SK-N-MC (cell line): ENCODE measurements at regions not wholly inside any gene's neighbourhood (a gene's known extent, or its start where the extent isn't known, plus 50 kb on each side); places are given as distances from the start of the nearest gene placed in this dataset.
A peak's percentile ranks its signal among the peaks of the same experiment; 100 is the strongest.

Experiments
- DNase-seq: peaks from one replicate; pipeline ENCODE4 v3.0.0-alpha.2; 2011; ENCODE audit warnings: low read depth, low spot score
- H3K27ac ChIP-seq: fragments of 200-600 bp; sonication (generic); 2 replicates; pipeline ENCODE4 v1.5.1; 2016; ENCODE audit warnings: mixed run types
- H3K36me3 ChIP-seq: fragments of 200-600 bp; sonication (generic); 2 replicates; pipeline ENCODE4 v1.6.1; 2017; ENCODE audit warnings: antibody characterized with exemption, low read length, mixed read lengths; ENCODE audit not compliant: insufficient read depth
- H3K4me3 ChIP-seq: fragments of 200-600 bp; sonication (generic); 2 replicates; pipeline ENCODE4 v1.5.1; 2016
- H3K9ac ChIP-seq: fragments of 200-600 bp; sonication (generic); 2 replicates; pipeline ENCODE4 v1.8.0; 2017; ENCODE audit warnings: mixed run types, mixed read lengths; ENCODE audit not compliant: insufficient read length
- H3K9me3 ChIP-seq: fragments of 200-600 bp; sonication (generic); 2 replicates; pipeline ENCODE4 v1.6.1; 2017; ENCODE audit warnings: low read depth, mild to moderate bottlenecking, antibody characterized with exemption, low read length, moderate library complexity, mixed read lengths
- EZH2 ChIP-seq: fragments of 200-600 bp; sonication (generic); IDR thresholded peaks from one replicate; pipeline ENCODE4 v1.6.1; 2017; ENCODE audit warnings: antibody characterized with exemption
- FOXP2 ChIP-seq: optimal IDR thresholded peaks from 2 replicates; pipeline ENCODE3; 2011; ENCODE audit warnings: mild to moderate bottlenecking, moderate library complexity; ENCODE audit not compliant: insufficient read depth; ENCODE audit errors: extremely low read length, control extremely low read depth
- POLR2AphosphoS5 ChIP-seq: IDR thresholded peaks from 2 replicates; pipeline ENCODE4 v1.6.1; 2012; ENCODE audit warnings: mild to moderate bottlenecking, low read depth, low read length, borderline replicate concordance

DNA sequence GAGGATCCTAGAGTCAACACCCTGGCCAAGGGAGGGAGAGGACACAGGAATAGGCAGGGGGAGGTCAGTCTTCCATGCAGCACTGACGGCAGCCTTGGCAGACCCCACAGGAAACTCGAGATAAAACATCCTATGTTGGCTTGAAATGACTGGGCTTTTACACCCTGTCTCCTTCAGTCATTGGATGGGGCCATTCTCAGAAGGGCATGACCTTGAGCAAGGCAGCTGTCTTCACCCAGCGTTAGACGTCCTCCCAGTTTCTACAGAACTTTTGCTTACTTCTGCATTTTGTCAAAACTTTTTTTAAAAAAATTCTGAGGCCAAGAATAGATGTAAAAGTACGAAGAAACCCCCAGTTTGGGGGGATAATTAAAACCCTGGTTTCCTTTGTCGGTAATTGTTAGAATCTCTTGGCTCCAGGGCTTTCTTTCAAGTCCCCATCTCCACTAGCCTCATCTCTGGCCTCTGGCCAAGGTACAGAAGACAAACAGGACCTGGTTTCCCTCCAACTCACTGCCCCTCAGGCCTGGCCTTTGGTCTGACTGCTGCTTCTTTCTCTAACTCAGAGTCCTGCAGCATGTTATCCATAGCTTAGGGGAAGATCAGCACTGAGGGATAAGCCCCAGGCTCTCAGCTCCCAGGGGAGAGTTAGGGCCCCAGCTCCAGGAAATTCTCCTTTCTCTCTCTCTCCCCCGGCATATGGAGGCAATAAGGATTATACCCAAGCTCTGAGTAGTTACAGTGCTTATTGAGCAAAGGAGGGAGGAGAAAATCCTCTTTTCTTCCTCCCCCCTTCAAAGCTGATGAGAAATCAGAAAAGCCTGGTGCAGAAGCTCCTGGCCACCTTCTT, 51.6 kb upstream of the KCND3 start:
- no peak overlapping the region for H3K27ac ChIP-seq
- peak; percentile 5 for DNase-seq
- no peaks in the 10 kb centered on the region for H3K9me3 ChIP-seq
- H3K4me3 ChIP-seq = no peak overlapping the region
- TF ChIP-seq FOXP2 = no peak
- TF ChIP-seq EZH2 = no peak
- no peak for TF ChIP-seq POLR2AphosphoS5
- H3K9ac ChIP-seq = no peak overlapping the region
- no peaks in the 10 kb centered on the region for H3K36me3 ChIP-seq

DNA sequence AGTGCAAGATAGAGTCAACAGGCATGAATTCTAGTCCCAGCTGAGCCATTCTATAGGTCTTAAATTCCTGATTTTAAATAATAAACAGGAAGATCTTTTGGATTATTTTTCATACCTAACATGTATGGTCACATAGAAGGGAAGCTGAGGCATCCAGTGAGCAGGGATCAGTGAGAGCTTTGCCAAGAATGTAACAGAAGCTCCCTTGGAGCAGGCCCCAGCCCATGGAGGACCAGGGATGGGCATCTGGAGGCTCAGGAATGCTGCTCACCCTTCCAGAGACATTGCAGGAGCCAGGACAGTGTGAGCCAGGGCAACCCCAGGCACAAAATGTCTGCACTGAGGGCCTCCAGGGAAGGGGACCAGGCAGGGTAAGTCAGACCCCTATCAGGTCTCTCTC, 54.4 kb upstream of the KCND3 start:
- no peak for TF ChIP-seq EZH2
- TF ChIP-seq FOXP2 = no peak
- TF ChIP-seq POLR2AphosphoS5 = no peak
- Histone ChIP-seq H3K9ac (no peak overlapping the region), H3K4me3 (no peak overlapping the region), H3K27ac (no peak overlapping the region), H3K36me3 (no peaks in the 10 kb centered on the region), H3K9me3 (no peaks in the 10 kb centered on the region)
- DNase-seq = no peak

DNA sequence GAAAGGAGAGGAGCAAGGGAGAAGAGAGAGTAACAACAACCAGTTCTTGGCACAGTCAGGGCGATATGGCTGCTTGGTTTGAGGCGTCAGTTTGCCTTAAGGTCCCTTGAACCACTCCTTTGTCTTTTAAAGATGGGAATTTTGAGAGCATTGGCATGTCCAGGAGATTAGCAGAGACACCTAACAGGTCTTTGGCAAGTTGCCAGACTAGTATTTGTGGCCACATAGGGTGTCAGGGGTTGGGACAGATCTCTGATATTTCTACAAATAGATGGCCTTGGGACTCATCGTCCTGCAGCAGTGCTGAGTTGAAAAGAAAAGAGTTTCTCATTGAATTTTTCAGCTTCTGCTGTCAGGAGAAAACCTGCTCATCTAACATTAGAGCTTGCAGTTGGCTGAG, 55.3 kb upstream of the KCND3 start:
- H3K4me3 ChIP-seq = no peak overlapping the region
- no peak for DNase-seq
- no peak overlapping the region for H3K9ac ChIP-seq
- TF ChIP-seq FOXP2 (no peak), POLR2AphosphoS5 (no peak), EZH2 (no peak)
- H3K36me3 ChIP-seq = no peaks in the 10 kb centered on the region
- no peaks in the 10 kb centered on the region for H3K9me3 ChIP-seq
- no peak overlapping the region for H3K27ac ChIP-seq

DNA sequence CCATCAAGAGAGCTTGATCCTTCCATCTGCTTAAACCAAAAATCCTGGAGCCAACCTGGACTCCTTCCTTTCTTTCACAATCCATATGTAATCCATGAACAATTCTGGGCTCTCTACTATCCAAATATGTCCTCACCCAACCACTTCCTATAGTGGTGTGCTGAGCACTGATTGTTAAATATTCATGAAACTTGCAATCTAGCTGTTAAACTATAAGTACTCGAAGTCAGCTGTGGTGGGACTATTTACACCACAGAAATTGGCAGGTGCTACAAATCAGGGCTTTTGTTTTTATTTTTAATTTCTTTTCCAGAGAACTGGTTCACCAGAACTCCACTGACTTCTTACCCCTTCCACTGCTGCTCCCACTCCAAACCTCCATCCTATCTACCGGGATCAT, 57.2 kb upstream of the KCND3 start:
- Histone ChIP-seq H3K9ac (no peak overlapping the region), H3K9me3 (no peaks in the 10 kb centered on the region), H3K36me3 (no peaks in the 10 kb centered on the region), H3K27ac (no peak overlapping the region), H3K4me3 (no peak overlapping the region)
- TF ChIP-seq POLR2AphosphoS5 (no peak), FOXP2 (no peak), EZH2 (no peak)
- DNase-seq = no peak

DNA sequence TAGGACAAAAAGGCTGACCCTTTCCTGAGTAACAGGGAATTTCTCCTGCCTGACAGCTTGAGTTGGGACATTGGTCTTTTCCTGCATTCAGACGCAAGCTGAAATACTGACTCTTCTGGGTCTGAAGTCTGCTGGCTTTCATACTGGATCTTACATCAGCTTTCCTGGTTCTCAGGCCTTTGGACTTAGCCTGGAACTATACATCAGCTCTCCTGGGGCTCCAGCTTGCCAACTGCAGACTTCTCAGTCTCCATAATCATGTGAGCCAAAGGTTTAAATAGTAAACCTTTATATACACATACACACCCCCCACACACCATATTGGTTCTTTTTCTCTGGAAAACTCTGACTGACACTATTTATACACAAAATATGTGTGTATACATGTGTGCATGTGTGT, 59.0 kb upstream of the KCND3 start:
- no peak overlapping the region for H3K4me3 ChIP-seq
- TF ChIP-seq EZH2 (no peak), FOXP2 (no peak), POLR2AphosphoS5 (no peak)
- no peaks in the 10 kb centered on the region for H3K36me3 ChIP-seq
- H3K9me3 ChIP-seq = no peaks in the 10 kb centered on the region
- no peak overlapping the region for H3K27ac ChIP-seq
- no peak for DNase-seq
- no peak overlapping the region for H3K9ac ChIP-seq

DNA sequence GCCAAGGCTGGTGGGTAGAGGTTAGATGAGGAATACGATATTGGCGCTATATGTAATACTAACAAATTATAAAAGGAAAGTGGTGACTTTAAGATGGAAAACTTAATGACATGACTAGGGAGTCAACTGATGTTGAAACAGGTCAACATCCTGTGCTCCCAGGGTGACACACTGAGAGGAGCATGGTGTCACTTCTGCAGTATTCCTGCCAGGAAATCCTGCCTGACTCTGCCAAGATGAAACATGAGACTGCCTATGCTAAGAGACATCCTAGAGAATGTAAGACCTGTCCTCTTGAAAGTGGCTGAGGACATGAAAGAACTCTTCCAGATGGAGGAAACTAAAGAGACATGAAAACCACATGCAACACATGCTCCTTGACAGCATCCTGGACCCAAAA, 65.0 kb upstream of the KCND3 start:
- Histone ChIP-seq H3K27ac (no peak overlapping the region), H3K9ac (no peak overlapping the region)
- TF ChIP-seq FOXP2 = no peak
- no peak for TF ChIP-seq EZH2
- no peak for TF ChIP-seq POLR2AphosphoS5

DNA sequence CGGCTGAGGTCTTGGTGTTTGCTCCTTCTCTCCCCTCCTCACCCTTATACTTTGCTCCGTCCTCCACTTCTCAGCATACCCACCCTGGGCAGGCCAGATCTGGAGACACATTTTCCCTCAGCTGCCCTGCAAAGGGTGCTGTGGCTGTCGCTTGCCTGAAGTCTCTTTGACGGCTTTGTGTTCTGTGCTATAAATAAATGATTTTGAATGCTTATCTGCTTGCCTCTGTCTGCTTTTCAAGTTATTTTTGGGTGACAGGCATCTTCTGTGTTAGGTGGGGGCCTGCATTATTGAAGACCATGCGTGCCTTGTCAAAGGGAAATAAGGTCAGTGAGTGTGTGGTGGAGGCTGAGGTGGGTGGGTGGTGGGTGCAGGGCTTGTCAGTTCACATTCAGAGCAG, 66.9 kb upstream of the KCND3 start:
- no peaks in the 10 kb centered on the region for H3K36me3 ChIP-seq
- no peak for DNase-seq
- no peak overlapping the region for H3K9ac ChIP-seq
- no peak overlapping the region for H3K27ac ChIP-seq
- TF ChIP-seq EZH2 (no peak), FOXP2 (no peak), POLR2AphosphoS5 (no peak)
- no peaks in the 10 kb centered on the region for H3K9me3 ChIP-seq
- no peak overlapping the region for H3K4me3 ChIP-seq

More for the DNA sequence above, 65.0 kb upstream of the KCND3 start:
- no peak for DNase-seq
- Histone ChIP-seq H3K4me3 (no peak overlapping the region), H3K36me3 (no peaks in the 10 kb centered on the region), H3K9me3 (no peaks in the 10 kb centered on the region)

DNA sequence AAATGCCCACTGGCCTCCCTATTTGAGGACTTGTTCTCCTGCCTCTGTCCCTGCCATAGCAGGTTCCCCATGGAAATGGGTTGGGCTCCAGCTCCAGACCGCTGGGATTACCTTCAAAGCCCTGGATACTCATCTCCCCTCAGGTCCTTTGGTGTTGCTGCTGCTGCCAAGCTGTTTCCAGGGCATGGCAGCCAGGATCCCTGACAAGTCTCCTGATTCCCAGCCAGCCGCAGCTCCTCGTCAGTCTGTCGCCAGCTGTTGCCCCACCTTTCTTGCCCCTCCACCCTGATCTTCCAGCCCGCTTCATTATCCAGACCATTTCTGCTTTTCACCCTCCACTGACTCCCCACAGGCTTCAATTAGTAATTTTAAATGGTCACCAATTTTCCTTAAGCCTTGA, 68.3 kb upstream of the KCND3 start:
- Histone ChIP-seq H3K4me3 (no peak overlapping the region), H3K36me3 (no peaks in the 10 kb centered on the region), H3K9ac (no peak overlapping the region), H3K27ac (no peak overlapping the region), H3K9me3 (no peaks in the 10 kb centered on the region)
- TF ChIP-seq FOXP2 (no peak), POLR2AphosphoS5 (no peak), EZH2 (no peak)
- no peak for DNase-seq

DNA sequence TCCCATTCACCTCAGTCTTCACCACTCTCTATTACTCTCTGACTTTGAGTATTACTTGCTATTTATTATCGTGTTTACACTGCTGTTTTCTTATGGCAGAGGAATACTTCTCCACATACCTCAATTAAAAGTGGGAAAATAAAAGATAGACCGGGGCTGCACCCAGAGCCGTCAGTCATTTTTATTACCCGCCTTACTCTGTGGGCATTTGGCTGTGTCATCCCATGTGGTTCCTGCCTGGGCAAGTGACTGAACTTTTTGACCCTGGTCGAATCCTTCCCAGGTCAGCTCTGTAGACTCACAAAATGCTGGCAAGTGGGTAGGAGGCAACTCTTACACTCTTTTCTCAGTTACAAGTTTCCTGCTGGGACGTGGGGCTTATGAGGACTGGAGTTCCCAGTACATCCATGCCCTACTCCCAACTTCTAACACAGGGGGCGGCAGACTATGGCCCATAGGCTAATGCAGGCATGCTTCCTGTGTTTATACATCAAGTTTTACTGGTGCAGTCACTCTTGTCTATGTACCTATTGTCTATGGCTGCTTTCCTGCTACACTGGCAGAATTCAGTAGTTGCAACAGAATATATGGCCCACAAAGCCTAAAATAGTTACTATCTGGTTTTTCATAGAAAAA, 69.5 kb upstream of the KCND3 start:
- TF ChIP-seq EZH2 = no peak
- TF ChIP-seq FOXP2 = no peak
- no peak for TF ChIP-seq POLR2AphosphoS5
- no peak overlapping the region for H3K27ac ChIP-seq
- H3K9me3 ChIP-seq = no peaks in the 10 kb centered on the region
- H3K4me3 ChIP-seq = no peak overlapping the region
- no peaks in the 10 kb centered on the region for H3K36me3 ChIP-seq
- no peak overlapping the region for H3K9ac ChIP-seq
- no peak for DNase-seq
